ENCODE measurements at regions not wholly inside any gene's neighbourhood (a gene's known extent, or its start where the extent isn't known, plus 50 kb on each side); places are given as distances from the start of the nearest gene placed in this dataset.

DNA sequence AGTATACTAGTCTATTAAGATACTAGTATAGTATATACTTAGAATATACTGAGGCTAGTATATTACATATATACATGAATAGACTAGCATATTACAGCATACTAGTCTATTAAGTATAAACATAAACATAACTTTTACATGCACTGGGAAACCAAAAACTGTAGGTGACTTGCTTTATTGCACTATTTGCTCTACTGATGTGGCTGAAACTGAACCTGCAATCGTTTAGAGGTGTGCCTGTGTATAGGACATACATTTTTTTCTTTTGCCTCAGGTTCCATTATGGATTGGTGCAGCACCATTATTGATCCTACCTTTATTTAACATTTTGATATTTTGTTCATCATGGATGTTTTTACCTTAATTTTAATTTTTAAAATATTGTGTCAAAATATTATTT, 143.2 kb upstream of the RGS6 start:
- TF ChIP-seq CTCF (IDR thresholded peaks at IDR 0.05; ENCODE audit: insufficient read depth, low read length) = no peak
- no peak for TF ChIP-seq REST (IDR thresholded peaks at IDR 0.05; ENCODE audit: insufficient replicate concordance, low read depth)
- no peak for TF ChIP-seq POLR2AphosphoS5 (IDR thresholded peaks at IDR 0.05; ENCODE audit: low read depth)
- TF ChIP-seq SPI1 (IDR thresholded peaks at IDR 0.05; ENCODE audit: borderline replicate concordance, low read depth) = no peak
- TF ChIP-seq GABPA (IDR thresholded peaks at IDR 0.05; ENCODE audit: low read depth) = no peak
- Histone ChIP-seq H3K27ac (replicated peaks) (no peak overlapping the region), H3K27me3 (ENCODE audit: insufficient read depth, poor library complexity, severe bottlenecking) (no peaks in the 10 kb centered on the region), H3K4me3 (replicated peaks; ENCODE audit: insufficient read depth, low read length) (no peak overlapping the region)
- no peak for DNase-seq (ENCODE audit: low read depth in 1 of 2, low spot score in 1 of 2)

- Histone ChIP-seq H3K4me3 (replicated peaks; ENCODE audit: insufficient read depth, low read length) (no peak overlapping the region), H3K27ac (replicated peaks) (no peak overlapping the region), H3K27me3 (ENCODE audit: insufficient read depth, poor library complexity, severe bottlenecking) (no peaks in the 10 kb centered on the region)
- TF ChIP-seq POLR2AphosphoS5 (IDR thresholded peaks at IDR 0.05; ENCODE audit: low read depth) = no peak
- TF ChIP-seq SPI1 (IDR thresholded peaks at IDR 0.05; ENCODE audit: borderline replicate concordance, low read depth) = no peak
- TF ChIP-seq GABPA (IDR thresholded peaks at IDR 0.05; ENCODE audit: low read depth) = no peak
- no peak for TF ChIP-seq CTCF (IDR thresholded peaks at IDR 0.05; ENCODE audit: insufficient read depth, low read length)
- TF ChIP-seq REST (IDR thresholded peaks at IDR 0.05; ENCODE audit: insufficient replicate concordance, low read depth) = no peak
- no peak for DNase-seq (ENCODE audit: low read depth in 1 of 2, low spot score in 1 of 2)
These were observed 132.4 kb upstream of the RGS6 start for GRCh38 chr14:71799841-71800240.

- DNase-seq (ENCODE audit: low read depth in 1 of 2, low spot score in 1 of 2) = no peak
- H3K4me3 ChIP-seq (replicated peaks; ENCODE audit: insufficient read depth, low read length) = no peak overlapping the region
- H3K27me3 ChIP-seq (ENCODE audit: insufficient read depth, poor library complexity, severe bottlenecking) = no peaks in the 10 kb centered on the region
- H3K27ac ChIP-seq (replicated peaks) = no peak overlapping the region
- TF ChIP-seq GABPA (IDR thresholded peaks at IDR 0.05; ENCODE audit: low read depth) (no peak), REST (IDR thresholded peaks at IDR 0.05; ENCODE audit: insufficient replicate concordance, low read depth) (no peak), CTCF (IDR thresholded peaks at IDR 0.05; ENCODE audit: insufficient read depth, low read length) (no peak), SPI1 (IDR thresholded peaks at IDR 0.05; ENCODE audit: borderline replicate concordance, low read depth) (no peak), POLR2AphosphoS5 (IDR thresholded peaks at IDR 0.05; ENCODE audit: low read depth) (no peak)
These were observed 131.4 kb upstream of the RGS6 start for GRCh38 chr14:71800878-71801277.
